Neural crest cell (in vitro differentiated cells): ENCODE measurements at regions not wholly inside any gene's neighbourhood (a gene's known extent, or its start where the extent isn't known, plus 50 kb on each side); places are given as distances from the start of the nearest gene placed in this dataset.
"Not testable (repeated sequence)": the region's sequence is repeated elsewhere in the genome, so short reads cannot be mapped to it uniquely, and the experiment has no call there.

Experiments
- DNase-seq: peaks from one replicate; pipeline ENCODE4 v3.0.0; 2021; ENCODE audit warnings: low read depth, mixed read lengths, low spot score
- H3K27ac Mint-ChIP-seq: one replicate; pipeline ENCODE4 v1.8.0; 2021; ENCODE audit warnings: mild to moderate bottlenecking, mixed read lengths; ENCODE audit not compliant: unreplicated experiment
- H3K27me3 Mint-ChIP-seq: 2 replicates; pipeline ENCODE4 v1.8.0; 2021; ENCODE audit warnings: low read depth, mild to moderate bottlenecking, mixed read lengths
- H3K36me3 Mint-ChIP-seq: 2 replicates; pipeline ENCODE4 v1.8.0; 2021; ENCODE audit warnings: low read depth, mild to moderate bottlenecking, mixed read lengths
- H3K4me1 Mint-ChIP-seq: 2 replicates; pipeline ENCODE4 v1.8.0; 2021; ENCODE audit warnings: mixed read lengths
- H3K4me3 Mint-ChIP-seq: one replicate; pipeline ENCODE4 v1.8.0; 2021; ENCODE audit warnings: mild to moderate bottlenecking, mixed read lengths
- H3K9me3 Mint-ChIP-seq: 2 replicates; pipeline ENCODE4 v1.8.0; 2021; ENCODE audit warnings: mixed read lengths
- TF ChIP-seq, protein P1 (sequence below): fragments of 200-600 bp; sonication (generic); conservative IDR thresholded peaks from 2 replicates; pipeline ENCODE4 v1.5.0; 2021; ENCODE audit warnings: antibody characterized with exemption, mild to moderate bottlenecking

DNA sequence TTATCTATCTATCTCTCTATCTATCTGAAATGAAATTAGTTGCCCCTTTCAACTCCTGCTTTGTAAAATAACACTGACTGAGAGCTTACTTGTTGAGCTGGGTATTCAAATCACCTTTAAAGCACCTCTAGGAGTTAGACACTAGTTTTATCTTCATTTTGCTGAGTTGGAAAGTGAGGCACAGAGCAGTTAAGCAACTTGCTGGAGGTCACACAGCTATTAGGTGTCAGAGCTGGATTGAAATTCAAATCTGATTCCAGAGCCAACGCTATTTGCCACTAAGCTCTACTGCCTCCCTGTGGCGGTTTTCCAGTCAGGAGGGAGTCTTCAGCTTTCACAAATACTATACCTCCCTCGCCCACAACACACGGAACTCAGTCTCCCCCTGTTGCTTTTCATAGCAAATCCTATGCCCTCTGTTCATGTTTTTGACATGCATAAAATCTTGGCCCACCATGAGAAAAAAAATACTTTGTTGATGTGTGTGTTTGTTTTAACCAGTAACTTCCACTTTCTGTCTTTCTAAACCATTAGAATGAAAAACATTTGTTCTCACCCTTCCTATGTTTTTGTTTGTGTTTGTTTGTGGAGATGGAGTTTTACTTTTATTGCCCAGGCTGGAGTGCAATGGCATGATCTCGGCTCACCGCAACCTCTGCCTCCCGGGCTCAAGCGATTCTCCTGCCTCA is 74.8 kb upstream of the SMURF2 start:
- TF ChIP-seq, protein P1, sequence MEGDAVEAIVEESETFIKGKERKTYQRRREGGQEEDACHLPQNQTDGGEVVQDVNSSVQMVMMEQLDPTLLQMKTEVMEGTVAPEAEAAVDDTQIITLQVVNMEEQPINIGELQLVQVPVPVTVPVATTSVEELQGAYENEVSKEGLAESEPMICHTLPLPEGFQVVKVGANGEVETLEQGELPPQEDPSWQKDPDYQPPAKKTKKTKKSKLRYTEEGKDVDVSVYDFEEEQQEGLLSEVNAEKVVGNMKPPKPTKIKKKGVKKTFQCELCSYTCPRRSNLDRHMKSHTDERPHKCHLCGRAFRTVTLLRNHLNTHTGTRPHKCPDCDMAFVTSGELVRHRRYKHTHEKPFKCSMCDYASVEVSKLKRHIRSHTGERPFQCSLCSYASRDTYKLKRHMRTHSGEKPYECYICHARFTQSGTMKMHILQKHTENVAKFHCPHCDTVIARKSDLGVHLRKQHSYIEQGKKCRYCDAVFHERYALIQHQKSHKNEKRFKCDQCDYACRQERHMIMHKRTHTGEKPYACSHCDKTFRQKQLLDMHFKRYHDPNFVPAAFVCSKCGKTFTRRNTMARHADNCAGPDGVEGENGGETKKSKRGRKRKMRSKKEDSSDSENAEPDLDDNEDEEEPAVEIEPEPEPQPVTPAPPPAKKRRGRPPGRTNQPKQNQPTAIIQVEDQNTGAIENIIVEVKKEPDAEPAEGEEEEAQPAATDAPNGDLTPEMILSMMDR: peak; percentile 58
- peaks cover 15% of the 10 kb centered on the region for H3K4me1 Mint-ChIP-seq
- H3K27ac Mint-ChIP-seq: no peak overlapping the region
- no peaks in the 10 kb centered on the region for H3K9me3 Mint-ChIP-seq
- no peaks in the 10 kb centered on the region for H3K27me3 Mint-ChIP-seq
- DNase-seq: peak; percentile 14
- no peak overlapping the region for H3K4me3 Mint-ChIP-seq
- no peaks in the 10 kb centered on the region for H3K36me3 Mint-ChIP-seq

DNA sequence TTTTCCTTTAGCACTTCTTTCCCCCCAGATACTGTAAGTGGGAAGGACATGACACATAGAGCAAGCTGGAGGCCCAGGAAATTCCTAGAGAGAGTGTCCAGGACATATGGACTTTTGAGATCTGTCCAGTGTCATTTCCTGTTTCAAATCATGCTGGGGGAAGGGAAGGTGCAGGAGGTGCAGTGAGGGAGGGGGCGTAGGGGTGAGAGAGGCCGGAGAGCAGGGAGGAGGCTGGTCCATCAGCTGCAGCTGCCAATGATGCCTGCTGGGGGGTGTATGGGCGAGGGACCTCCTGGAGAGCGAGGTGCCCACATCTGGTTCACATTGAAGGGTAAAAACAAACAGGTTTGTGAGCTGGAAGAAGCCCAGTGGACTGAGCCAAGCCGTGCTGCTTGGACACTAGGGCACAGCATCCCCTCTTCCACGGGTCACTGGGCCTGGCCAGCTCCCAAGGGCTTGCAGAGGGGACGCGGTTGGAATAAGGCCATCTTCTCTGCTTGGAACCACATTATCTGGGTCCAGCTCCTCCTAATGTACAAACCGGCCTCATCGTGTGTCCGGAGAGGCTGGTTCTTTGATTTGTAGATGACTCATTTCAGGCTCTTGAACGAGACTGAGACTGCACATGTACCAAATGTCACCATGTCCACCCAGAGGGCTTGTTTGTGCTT is 70.4 kb upstream of the SMURF2 start:
- TF ChIP-seq, protein P1: no peak
- Mint-ChIP-seq H3K36me3 (no peaks in the 10 kb centered on the region), H3K4me3 (no peak overlapping the region), H3K27ac (no peak overlapping the region), H3K4me1 (no peaks in the 10 kb centered on the region), H3K27me3 (no peaks in the 10 kb centered on the region), H3K9me3 (no peaks in the 10 kb centered on the region)
- no peak for DNase-seq

DNA sequence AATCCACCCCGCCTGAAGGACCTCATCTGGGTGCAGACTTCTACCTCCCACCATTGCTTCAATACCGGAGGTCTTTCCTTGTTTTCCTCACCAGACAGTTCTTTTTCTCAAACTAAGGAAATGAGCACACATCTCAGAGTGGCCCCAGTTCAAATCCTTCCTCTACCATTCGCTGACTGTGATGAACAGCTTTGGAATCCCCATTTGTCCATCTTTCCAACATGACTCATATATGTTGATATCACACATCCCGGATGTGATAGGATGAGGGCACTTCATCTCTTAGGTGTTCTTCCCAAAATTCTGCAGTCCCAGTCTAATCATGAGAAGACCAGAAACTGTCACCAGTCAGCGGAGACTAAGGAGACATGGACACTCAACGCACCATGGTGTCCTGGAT is 67.9 kb upstream of the SMURF2 start:
- H3K27me3 Mint-ChIP-seq, H3K36me3 Mint-ChIP-seq, H3K4me1 Mint-ChIP-seq, H3K9me3 Mint-ChIP-seq, DNase-seq, H3K27ac Mint-ChIP-seq, H3K4me3 Mint-ChIP-seq: not testable (repeated sequence)

DNA sequence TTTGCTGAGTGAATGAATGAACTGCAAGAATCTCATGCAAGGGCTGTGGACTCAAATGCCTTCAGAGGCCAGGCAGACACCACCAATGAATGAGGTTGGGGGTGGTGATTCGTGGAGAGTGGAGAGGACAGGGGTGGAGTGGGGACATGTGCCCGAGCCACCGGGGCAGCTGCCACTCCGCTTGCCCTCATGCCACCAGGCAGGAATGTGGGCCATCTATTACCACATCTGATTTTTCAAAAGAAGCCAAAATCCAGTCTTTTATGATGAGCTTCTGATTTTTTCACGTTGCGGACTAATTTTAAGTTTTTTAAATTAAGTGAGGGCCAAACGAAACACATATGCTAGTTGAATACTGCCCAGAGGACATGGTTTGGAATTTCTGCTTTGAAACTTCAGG is 67.1 kb upstream of the SMURF2 start:
- H3K4me3 Mint-ChIP-seq: no peak overlapping the region
- H3K4me1 Mint-ChIP-seq: no peaks in the 10 kb centered on the region
- no peak overlapping the region for H3K27ac Mint-ChIP-seq
- H3K36me3 Mint-ChIP-seq: no peaks in the 10 kb centered on the region
- TF ChIP-seq, protein P1: no peak
- no peaks in the 10 kb centered on the region for H3K9me3 Mint-ChIP-seq
- DNase-seq: no peak
- H3K27me3 Mint-ChIP-seq: no peaks in the 10 kb centered on the region

DNA sequence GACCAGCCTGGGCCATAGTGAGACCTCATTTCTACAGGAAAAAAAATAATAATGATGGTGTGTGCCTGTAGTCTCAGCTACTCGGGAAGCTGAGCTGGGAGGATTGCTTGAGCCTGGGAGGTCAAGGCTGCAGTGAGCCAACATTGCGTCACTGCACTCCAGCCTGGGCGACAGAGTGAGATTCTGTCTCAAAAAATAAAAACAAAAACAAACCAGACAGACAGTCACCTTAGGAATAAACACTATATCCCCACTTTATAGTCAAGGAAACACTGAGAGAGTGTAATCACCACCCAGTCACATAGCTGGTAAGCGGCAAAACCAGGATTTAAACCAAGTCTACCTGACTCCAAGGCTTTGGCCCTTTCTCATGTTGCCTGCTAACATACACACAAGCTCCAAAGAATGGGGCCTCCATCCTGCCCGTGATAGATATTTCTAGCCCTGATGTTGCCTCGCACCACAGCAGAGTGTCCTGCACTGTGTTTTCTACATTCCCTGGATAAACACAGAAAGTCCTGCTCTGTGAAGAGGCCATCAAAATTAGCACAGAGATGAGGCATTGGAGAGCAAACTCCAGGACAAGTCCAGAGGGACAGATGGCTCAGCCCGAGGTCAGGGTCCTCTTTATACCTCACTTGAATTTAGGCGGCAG is 66.1 kb upstream of the SMURF2 start:
- DNase-seq: no peak
- no peak overlapping the region for H3K4me3 Mint-ChIP-seq
- no peaks in the 10 kb centered on the region for H3K9me3 Mint-ChIP-seq
- TF ChIP-seq, protein P1: no peak
- H3K27me3 Mint-ChIP-seq: no peaks in the 10 kb centered on the region
- no peaks in the 10 kb centered on the region for H3K36me3 Mint-ChIP-seq
- no peaks in the 10 kb centered on the region for H3K4me1 Mint-ChIP-seq
- no peak overlapping the region for H3K27ac Mint-ChIP-seq

DNA sequence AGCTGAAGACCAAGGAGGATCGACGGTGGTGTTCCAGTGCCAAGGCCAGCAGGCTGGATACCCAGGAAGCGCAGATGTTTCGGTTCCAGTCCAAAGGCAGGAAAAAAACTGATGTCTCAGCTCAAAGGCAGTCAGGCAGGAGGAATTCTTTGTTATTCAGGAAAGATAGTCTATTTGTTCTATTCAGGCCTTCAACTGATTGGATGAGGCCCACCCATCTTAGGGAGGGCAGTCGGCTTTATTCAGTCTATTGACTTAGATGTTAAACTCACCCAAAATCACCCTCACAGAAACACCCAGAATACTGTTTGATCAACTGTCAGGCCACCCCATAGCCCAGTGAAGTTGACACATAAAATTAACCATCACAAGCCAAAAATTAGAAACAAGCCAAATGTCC is 63.9 kb upstream of the SMURF2 start:
- not testable (repeated sequence) for H3K27me3 Mint-ChIP-seq, H3K4me1 Mint-ChIP-seq, DNase-seq, H3K27ac Mint-ChIP-seq, H3K4me3 Mint-ChIP-seq, H3K9me3 Mint-ChIP-seq, H3K36me3 Mint-ChIP-seq

DNA sequence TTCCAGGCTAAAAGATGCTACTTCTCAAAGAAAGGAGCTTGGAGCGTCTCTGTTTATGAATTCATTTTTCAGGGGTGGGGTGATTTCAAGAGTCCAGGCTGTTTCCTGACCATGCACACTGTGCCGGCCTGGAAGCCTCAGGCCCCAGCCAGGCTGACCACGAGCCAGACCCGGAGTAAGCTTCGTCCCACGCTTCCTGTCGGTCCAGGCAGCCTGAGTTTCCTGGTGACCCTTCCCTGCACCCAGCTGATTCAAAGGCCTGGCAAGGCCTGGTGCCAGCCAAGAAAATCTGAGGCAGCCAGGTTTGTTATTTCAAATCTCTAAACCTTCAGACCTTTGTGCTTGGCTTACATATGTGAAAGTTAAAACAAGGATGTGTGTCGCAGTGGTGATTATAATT is 62.1 kb upstream of the SMURF2 start:
- H3K36me3 Mint-ChIP-seq, H3K27ac Mint-ChIP-seq, H3K27me3 Mint-ChIP-seq, H3K9me3 Mint-ChIP-seq, H3K4me3 Mint-ChIP-seq, DNase-seq, H3K4me1 Mint-ChIP-seq: not testable (repeated sequence)
